ENCODE measurements at regions not wholly inside any gene's neighbourhood (a gene's known extent, or its start where the extent isn't known, plus 50 kb on each side); places are given as distances from the start of the nearest gene placed in this dataset.

GRCh38 chr1:214155987-214156625 lies 124.9 kb upstream of the SMYD2 start:
- H3K27me3 ChIP-seq = peaks cover 4% of the 10 kb centered on the region
- H3K36me3 ChIP-seq = no peaks in the 10 kb centered on the region
- intact Hi-C loops (cut with DNase I) = no loop called here
- H3K9me3 ChIP-seq = no peaks in the 10 kb centered on the region
- no peak for TF ChIP-seq CTCF (IDR thresholded peaks at IDR 0.05)
- ATAC-seq (no peak), DNase-seq (no peak)
- no peak overlapping the region for H3K4me3 ChIP-seq
- H3K4me1 ChIP-seq = no peaks in the 10 kb centered on the region
- H3K27ac ChIP-seq = no peak overlapping the region

GRCh38 chr1:214164173-214164572 lies 116.8 kb upstream of the SMYD2 start:
- Histone ChIP-seq H3K27ac (no peak overlapping the region), H3K4me1 (no peaks in the 10 kb centered on the region), H3K36me3 (no peaks in the 10 kb centered on the region), H3K9me3 (no peaks in the 10 kb centered on the region), H3K27me3 (no peaks in the 10 kb centered on the region), H3K4me3 (no peak overlapping the region)
- no peak for TF ChIP-seq CTCF (IDR thresholded peaks at IDR 0.05)
- ATAC-seq = no peak
- DNase-seq = no peak
- intact Hi-C loops (cut with DNase I) = no loop called here

- no peaks in the 10 kb centered on the region for H3K4me1 ChIP-seq
- TF ChIP-seq CTCF (IDR thresholded peaks at IDR 0.05) = no peak
- intact Hi-C loops (cut with DNase I) = no loop called here
- no peak overlapping the region for H3K27ac ChIP-seq
- H3K9me3 ChIP-seq = no peaks in the 10 kb centered on the region
- H3K27me3 ChIP-seq = peaks cover 7% of the 10 kb centered on the region
- no peak for DNase-seq
- no peak for ATAC-seq
- no peak overlapping the region for H3K4me3 ChIP-seq
- no peaks in the 10 kb centered on the region for H3K36me3 ChIP-seq
Observed at GRCh38 chr1:214165850-214166374, 115.0 kb upstream of the SMYD2 start.

GRCh38 chr1:214174508-214175199 lies 106.3 kb upstream of the SMYD2 start:
- Histone ChIP-seq H3K4me3 (no peak overlapping the region), H3K27me3 (peaks cover 15% of the 10 kb centered on the region), H3K9me3 (no peaks in the 10 kb centered on the region), H3K27ac (no peak overlapping the region), H3K36me3 (no peaks in the 10 kb centered on the region), H3K4me1 (no peaks in the 10 kb centered on the region)
- no peak for DNase-seq
- no peak for ATAC-seq
- no peak for TF ChIP-seq CTCF (IDR thresholded peaks at IDR 0.05)
- intact Hi-C loops (cut with DNase I) = no loop called here

GRCh38 chr1:214178102-214178501 lies 102.9 kb upstream of the SMYD2 start:
- Histone ChIP-seq H3K27me3 (peaks cover 10% of the 10 kb centered on the region), H3K4me1 (no peaks in the 10 kb centered on the region), H3K27ac (no peak overlapping the region), H3K9me3 (no peaks in the 10 kb centered on the region), H3K36me3 (no peaks in the 10 kb centered on the region), H3K4me3 (no peak overlapping the region)
- DNase-seq = no peak
- intact Hi-C loops (cut with DNase I) = no loop called here
- TF ChIP-seq CTCF (IDR thresholded peaks at IDR 0.05) = no peak
- no peak for ATAC-seq
